ENCODE measurements at regions not wholly inside any gene's neighbourhood (a gene's known extent, or its start where the extent isn't known, plus 50 kb on each side); places are given as distances from the start of the nearest gene placed in this dataset.
"Not testable (repeated sequence)": the region's sequence is repeated elsewhere in the genome, so short reads cannot be mapped to it uniquely, and the experiment has no call there.

GRCh38 chr7:65477326-65477725, 103.7 kb downstream of the ZNF92 start:
- FAIRE-seq, result no peak
- DNase-seq (ENCODE audit: insufficient read length), result no peak
- TF ChIP-seq TAF1 (IDR thresholded peaks at IDR 0.05; ENCODE audit: borderline replicate concordance, low read depth, low read length) (no peak), POLR2A (IDR thresholded peaks at IDR 0.05; ENCODE audit: low read depth, low read length) (no peak), POLR2AphosphoS5 (IDR thresholded peaks at IDR 0.05; ENCODE audit: low read depth, low read length) (no peak)

GRCh38 chr7:65489260-65489767, 115.7 kb downstream of the ZNF92 start:
- FAIRE-seq, result no peak

GRCh38 chr7:65496697-65497096, 123.0 kb downstream of the ZNF92 start:
- not testable (repeated sequence) for FAIRE-seq

More at GRCh38 chr7:65489260-65489767, 115.7 kb downstream of the ZNF92 start:
- no peak for TF ChIP-seq POLR2AphosphoS5 (IDR thresholded peaks at IDR 0.05; ENCODE audit: low read depth, low read length)
- TF ChIP-seq POLR2A (IDR thresholded peaks at IDR 0.05; ENCODE audit: low read depth, low read length), result no peak
- no peak for TF ChIP-seq TAF1 (IDR thresholded peaks at IDR 0.05; ENCODE audit: borderline replicate concordance, low read depth, low read length)
- no peak for DNase-seq (ENCODE audit: insufficient read length)

GRCh38 chr7:65503434-65504152, 129.9 kb downstream of the ZNF92 start:
- TF ChIP-seq POLR2A (IDR thresholded peaks at IDR 0.05; ENCODE audit: low read depth, low read length) (no peak), POLR2AphosphoS5 (IDR thresholded peaks at IDR 0.05; ENCODE audit: low read depth, low read length) (no peak), TAF1 (IDR thresholded peaks at IDR 0.05; ENCODE audit: borderline replicate concordance, low read depth, low read length) (no peak)
- FAIRE-seq (no peak), DNase-seq (ENCODE audit: insufficient read length) (no peak)

More at GRCh38 chr7:65496697-65497096, 123.0 kb downstream of the ZNF92 start:
- DNase-seq (ENCODE audit: insufficient read length), result not testable (repeated sequence)

- DNase-seq (ENCODE audit: insufficient read length); FAIRE-seq: not testable (repeated sequence)
These were observed 131.1 kb downstream of the ZNF92 start for GRCh38 chr7:65504504-65505319.

- DNase-seq (ENCODE audit: insufficient read length); FAIRE-seq: not testable (repeated sequence)
These were observed 131.6 kb downstream of the ZNF92 start for GRCh38 chr7:65505320-65505633.

- DNase-seq (ENCODE audit: insufficient read length); FAIRE-seq: not testable (repeated sequence)
These were observed 135.1 kb downstream of the ZNF92 start for GRCh38 chr7:65508581-65509367.

- FAIRE-seq, result no peak
- TF ChIP-seq POLR2A (IDR thresholded peaks at IDR 0.05; ENCODE audit: low read depth, low read length), result no peak
- DNase-seq (ENCODE audit: insufficient read length), result no peak
These were observed 135.9 kb downstream of the ZNF92 start for GRCh38 chr7:65509368-65510186.

GRCh38 chr7:65510187-65510538, 136.5 kb downstream of the ZNF92 start:
- not testable (repeated sequence) for FAIRE-seq; DNase-seq (ENCODE audit: insufficient read length)

- not testable (repeated sequence) for FAIRE-seq; DNase-seq (ENCODE audit: insufficient read length)
These were observed 146.1 kb downstream of the ZNF92 start for GRCh38 chr7:65519751-65520150.

GRCh38 chr7:65545465-65546161, 172.0 kb downstream of the ZNF92 start:
- FAIRE-seq; DNase-seq (ENCODE audit: insufficient read length): not testable (repeated sequence)

- DNase-seq (ENCODE audit: insufficient read length); FAIRE-seq: not testable (repeated sequence)
These were observed 176.2 kb downstream of the ZNF92 start for GRCh38 chr7:65549589-65550443.

GRCh38 chr7:65550444-65550809, 176.8 kb downstream of the ZNF92 start:
- DNase-seq (ENCODE audit: insufficient read length); FAIRE-seq: not testable (repeated sequence)

- FAIRE-seq; DNase-seq (ENCODE audit: insufficient read length): not testable (repeated sequence)
These were observed 177.4 kb downstream of the ZNF92 start for GRCh38 chr7:65551042-65551441.

GRCh38 chr7:65554553-65555476, 181.2 kb downstream of the ZNF92 start:
- DNase-seq (ENCODE audit: insufficient read length); FAIRE-seq: not testable (repeated sequence)
